GM12878 (cell line): ENCODE measurements at regions not wholly inside any gene's neighbourhood (a gene's known extent, or its start where the extent isn't known, plus 50 kb on each side); places are given as distances from the start of the nearest gene placed in this dataset.

Source experiments
- ATAC-seq: fragments of 200-7000 bp; cut with Tn5 transposase; 3 replicates; pipeline ENCODE4 v1.9.1; 2020; ENCODE audit warnings: mild to moderate bottlenecking, moderate library complexity
- BruUV-seq: library from RNA; stranded (reverse); fragments of 400-500 nt; replicated peaks from 2 replicates; lab custom pipeline; 2021; lab: Mats Ljungman, UMichigan
- CTCF ChIA-PET: fragments of 300-600 bp; sonication (Branson Sonifier 250); formaldehyde crosslinking; extraction: SDS; loops from one replicate; lab custom pipeline; 2021; ENCODE audit warnings: inconsistent platforms; lab: Yijun Ruan, JAX
- POLR2A ChIA-PET: fragments of 350-600 bp; formaldehyde crosslinking; extraction: SDS; loops from one replicate; lab custom pipeline; 2021; ENCODE audit warnings: inconsistent platforms; lab: Charles Lee
- RAD21 ChIA-PET: fragments of 300-600 bp; sonication (Branson Sonifier 250); formaldehyde crosslinking; loops from one replicate; lab custom pipeline; 2023; ENCODE audit warnings: antibody characterized with exemption; ENCODE audit not compliant: unreplicated experiment; lab: Charles Lee
- SMC1A ChIA-PET: fragments of 300-600 bp; sonication (Branson Sonifier 250); formaldehyde crosslinking; loops from one replicate; lab custom pipeline; 2023; ENCODE audit not compliant: unreplicated experiment, uncharacterized antibody; lab: Charles Lee
- DNase-seq: peaks from one replicate; pipeline ENCODE4 v3.0.0-alpha.2; 2011; ENCODE audit warnings: low read depth, low spot score
- FAIRE-seq: peaks from 3 replicates; lab custom pipeline; 2011; peaks lifted over from hg19 to GRCh38; lab: Jason Lieb, UNC
- H2AFZ ChIP-seq: 2 replicates; pipeline ENCODE4 v1.6.0; 2011; ENCODE audit warnings: low read depth, low read length, control low read depth; ENCODE audit not compliant: control insufficient read depth
- H3K27ac ChIP-seq: 2 replicates; pipeline ENCODE4 v1.5.1; 2011; ENCODE audit warnings: control low read depth; ENCODE audit not compliant: control insufficient read depth, insufficient read depth
- H3K27me3 ChIP-seq, 2 experiments: replicated peaks in 1 of 2; 2 replicates each; pipeline versions ENCODE4 v1.6.0 to v1.6.1; 2011; ENCODE audit warnings: low read length in 1 of 2; ENCODE audit not compliant: control insufficient read depth in 2 of 2, insufficient read depth in 2 of 2
- H3K36me3 ChIP-seq, 2 experiments: 2 replicates each; pipeline ENCODE4 v1.5.1; 2011; ENCODE audit warnings: low read length in 1 of 2; ENCODE audit not compliant: control insufficient read depth in 2 of 2, insufficient read depth in 2 of 2
- H3K4me1 ChIP-seq: 2 replicates; pipeline ENCODE4 v1.6.1; 2011; ENCODE audit warnings: mild to moderate bottlenecking, low read length, moderate library complexity, mixed read lengths; ENCODE audit not compliant: control insufficient read depth, insufficient read depth
- H3K4me2 ChIP-seq: 2 replicates; pipeline ENCODE4 v1.6.0; 2011; ENCODE audit warnings: control low read depth; ENCODE audit not compliant: control insufficient read depth, insufficient read depth
- H3K4me3 ChIP-seq: fragments of 200-600 bp; sonication (generic); 2 replicates; pipeline ENCODE4 v1.5.1; 2016
- H3K79me2 ChIP-seq: 2 replicates; pipeline ENCODE4 v1.6.0; 2011; ENCODE audit warnings: low read length; ENCODE audit not compliant: control insufficient read depth, insufficient read depth
- H3K9ac ChIP-seq: 2 replicates; pipeline ENCODE4 v1.8.0; 2011; ENCODE audit warnings: low read length, control low read depth, mixed read lengths; ENCODE audit not compliant: control insufficient read depth, insufficient read depth
- H3K9me3 ChIP-seq: replicated peaks from 3 replicates; pipeline ENCODE4 v1.5.1; 2011; ENCODE audit warnings: mild to moderate bottlenecking, low read length; ENCODE audit not compliant: control insufficient read depth, insufficient read depth
- H4K20me1 ChIP-seq: 2 replicates; pipeline ENCODE4 v1.6.0; 2011; ENCODE audit not compliant: control insufficient read depth, insufficient read depth
- BCL3 ChIP-seq: IDR thresholded peaks from 2 replicates; pipeline ENCODE4 v1.6.1; 2011; ENCODE audit warnings: borderline replicate concordance, low read depth, mild to moderate bottlenecking, moderate library complexity, low read length; ENCODE audit not compliant: insufficient read depth, poor library complexity, severe bottlenecking
- BCLAF1 ChIP-seq: fragments of 450-650 bp; IDR thresholded peaks from 2 replicates; pipeline ENCODE4 v1.6.1; 2017; ENCODE audit warnings: antibody characterized with exemption, mild to moderate bottlenecking, moderate library complexity
- ESRRA ChIP-seq: IDR thresholded peaks from 2 replicates; pipeline ENCODE4 v1.6.1; 2012; ENCODE audit warnings: mild to moderate bottlenecking, low read length, improper control_type of control experiment
- FOXK2 ChIP-seq: fragments of 450-650 bp; IDR thresholded peaks from 2 replicates; pipeline ENCODE4 v1.6.1; 2017; ENCODE audit warnings: mild to moderate bottlenecking, moderate library complexity
- IRF4 ChIP-seq: IDR thresholded peaks from 2 replicates; pipeline ENCODE4 v1.6.1; 2011; ENCODE audit warnings: low read depth, low read length
- KLF5 ChIP-seq: fragments of 450-650 bp; IDR thresholded peaks from 2 replicates; pipeline ENCODE4 v1.6.1; 2014; ENCODE audit warnings: mild to moderate bottlenecking; ENCODE audit not compliant: partially characterized antibody
- MEF2A ChIP-seq: IDR thresholded peaks from 2 replicates; pipeline ENCODE4 v1.6.1; 2011; ENCODE audit warnings: low read depth, mild to moderate bottlenecking, low read length, moderate library complexity; ENCODE audit not compliant: insufficient read depth
- NR2C2 ChIP-seq: IDR thresholded peaks from 2 replicates; pipeline ENCODE4 v1.6.1; 2011; ENCODE audit warnings: borderline replicate concordance, low read depth; ENCODE audit not compliant: control insufficient read depth, insufficient read length
- NR2F1 ChIP-seq: fragments of 450-650 bp; conservative IDR thresholded peaks from 2 replicates; pipeline ENCODE4 v1.6.1; 2017; ENCODE audit warnings: mild to moderate bottlenecking
- RUNX3 ChIP-seq: IDR thresholded peaks from 2 replicates; pipeline ENCODE4 v1.6.1; 2012; ENCODE audit warnings: low read length, inconsistent platforms
- SRF ChIP-seq, 2 experiments: IDR thresholded peaks; 2 replicates each; pipeline ENCODE4 v1.6.1; 2011; ENCODE audit warnings: low read depth in 2 of 2, low read length in 2 of 2, mild to moderate bottlenecking in 1 of 2, moderate library complexity in 1 of 2
- ZBTB40 ChIP-seq: fragments of 450-650 bp; IDR thresholded peaks from 2 replicates; pipeline ENCODE4 v1.6.1; 2016; ENCODE audit warnings: mild to moderate bottlenecking, moderate library complexity, borderline replicate concordance
- WGBS: methylation state at CpG from one replicate; pipeline ENCODE4 v1.1.6; 2016; ENCODE audit warnings: low lambda C conversion rate; ENCODE audit not compliant: insufficient replicate concordance, insufficient coverage; ENCODE audit errors: missing lambda C conversion rate; 5-methylcytosine and 5-hydroxymethylcytosine counted together
- in situ Hi-C: fragments of 300-500 bp; cut with MboI; formaldehyde crosslinking; loops from 9 replicates; pipeline ENCODE4 v1.14.3; 2018; ENCODE audit warnings: mixed read lengths
- intact Hi-C: fragments of 100-400 bp; cut with micrococcal nuclease; formaldehyde crosslinking; loops from one replicate; pipeline ENCODE4 v1.14.2; 2022; ENCODE audit not compliant: unreplicated experiment

- no peak for TF ChIP-seq MEF2A
- no peak for TF ChIP-seq NR2F1
- no peak for TF ChIP-seq IRF4
- TF ChIP-seq NR2C2, result no peak
- no peak for TF ChIP-seq BCL3
- TF ChIP-seq, all 136 proteins: peak for 0
Measured at GRCh38 chr4:24705016-24705753, 90.2 kb upstream of the SOD3 start (continued).

- ChIA-PET CTCF (no interaction called here), POLR2A (no interaction called here), SMC1A (no interaction called here), RAD21 (no interaction called here)
- BruUV-seq, result no TSS peak
- intact Hi-C loops (no loop called here), in situ Hi-C loops (no loop called here)
- ATAC-seq (no peak), FAIRE-seq (no peak), DNase-seq (no peak)
- Histone ChIP-seq H3K27me3 (no peaks in the 10 kb centered on the region), H3K4me1 (no peaks in the 10 kb centered on the region), H3K9me3 (no peaks in the 10 kb centered on the region; the same call in 1 of the 3 replicates), H3K79me2 (no peaks in the 10 kb centered on the region), H4K20me1 (no peaks in the 10 kb centered on the region), H3K9ac (no peak overlapping the region), H2AFZ (no peak overlapping the region), H3K4me2 (no peak overlapping the region), H3K36me3 (no peaks in the 10 kb centered on the region), H3K27ac (no peak overlapping the region), H3K4me3 (no peak overlapping the region)
- WGBS, result 21% methylated on average over 2 of the region's 2 CpGs
- TF ChIP-seq FOXK2 (no peak), ZBTB40 (no peak), SRF (IDR thresholded peaks at IDR 0.05; ENCODE audit: low read depth in 2 of 2, low read length in 2 of 2) (no peak), BCLAF1 (no peak), KLF5 (no peak), RUNX3 (no peak), ESRRA (no peak)
Measured at GRCh38 chr4:24713604-24714003, 81.8 kb upstream of the SOD3 start.
